ENCODE measurements at regions not wholly inside any gene's neighbourhood (a gene's known extent, or its start where the extent isn't known, plus 50 kb on each side); places are given as distances from the start of the nearest gene placed in this dataset.

DNA sequence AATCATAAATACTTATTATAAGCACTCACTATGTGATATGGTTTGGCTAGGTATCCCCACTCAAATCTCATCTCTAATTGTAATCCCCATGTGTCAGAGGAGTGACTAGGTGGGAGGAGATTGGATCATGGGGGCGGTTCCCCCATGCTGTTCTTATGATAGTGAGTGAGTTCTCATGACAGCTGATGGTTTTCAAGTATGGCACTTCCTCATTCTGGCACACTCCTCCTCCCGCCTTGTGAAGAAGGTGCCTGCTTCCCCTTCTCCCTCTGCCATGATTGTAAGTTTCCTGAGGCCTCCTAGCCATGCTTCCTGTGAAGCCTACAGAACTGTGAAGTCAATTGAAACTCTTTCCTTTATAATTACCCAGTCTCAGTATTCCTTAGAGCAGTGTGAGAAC is 53.3 kb upstream of the CHMP2B start:
- H3K4me1 Mint-ChIP-seq, result no peaks in the 10 kb centered on the region
- no peak overlapping the region for H3K4me2 ChIP-seq
- no peaks in the 10 kb centered on the region for H3K9me3 Mint-ChIP-seq
- H3K4me3 Mint-ChIP-seq, result no peak overlapping the region
- TF ChIP-seq NANOG (IDR thresholded peaks at IDR 0.05; ENCODE audit: borderline replicate concordance) (no peak), ETS1 (IDR thresholded peaks at IDR 0.05) (no peak), ZNF331 (CRISPR knock-in tag; IDR thresholded peaks at IDR 0.05; ENCODE audit: low read depth) (no peak), POLR2AphosphoS5 (IDR thresholded peaks at IDR 0.05; ENCODE audit: low read depth) (no peak), CREB1 (CRISPR knock-in tag; IDR thresholded peaks at IDR 0.05; ENCODE audit: low read depth) (no peak), EZH2phosphoT487 (IDR thresholded peaks at IDR 0.05; ENCODE audit: unreplicated experiment) (no peak), JUNB (IDR thresholded peaks at IDR 0.05; ENCODE audit: unreplicated experiment) (no peak), STAT1 (IDR thresholded peaks at IDR 0.05; ENCODE audit: unreplicated experiment) (no peak), ZNF114 (CRISPR knock-in tag; IDR thresholded peaks at IDR 0.05) (no peak)
- TF ChIP-seq, protein P1, sequence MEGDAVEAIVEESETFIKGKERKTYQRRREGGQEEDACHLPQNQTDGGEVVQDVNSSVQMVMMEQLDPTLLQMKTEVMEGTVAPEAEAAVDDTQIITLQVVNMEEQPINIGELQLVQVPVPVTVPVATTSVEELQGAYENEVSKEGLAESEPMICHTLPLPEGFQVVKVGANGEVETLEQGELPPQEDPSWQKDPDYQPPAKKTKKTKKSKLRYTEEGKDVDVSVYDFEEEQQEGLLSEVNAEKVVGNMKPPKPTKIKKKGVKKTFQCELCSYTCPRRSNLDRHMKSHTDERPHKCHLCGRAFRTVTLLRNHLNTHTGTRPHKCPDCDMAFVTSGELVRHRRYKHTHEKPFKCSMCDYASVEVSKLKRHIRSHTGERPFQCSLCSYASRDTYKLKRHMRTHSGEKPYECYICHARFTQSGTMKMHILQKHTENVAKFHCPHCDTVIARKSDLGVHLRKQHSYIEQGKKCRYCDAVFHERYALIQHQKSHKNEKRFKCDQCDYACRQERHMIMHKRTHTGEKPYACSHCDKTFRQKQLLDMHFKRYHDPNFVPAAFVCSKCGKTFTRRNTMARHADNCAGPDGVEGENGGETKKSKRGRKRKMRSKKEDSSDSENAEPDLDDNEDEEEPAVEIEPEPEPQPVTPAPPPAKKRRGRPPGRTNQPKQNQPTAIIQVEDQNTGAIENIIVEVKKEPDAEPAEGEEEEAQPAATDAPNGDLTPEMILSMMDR (conservative IDR thresholded peaks at IDR 0.05; ENCODE audit: low read depth in 2 of 2), result no peak
- TF ChIP-seq, protein P2, sequence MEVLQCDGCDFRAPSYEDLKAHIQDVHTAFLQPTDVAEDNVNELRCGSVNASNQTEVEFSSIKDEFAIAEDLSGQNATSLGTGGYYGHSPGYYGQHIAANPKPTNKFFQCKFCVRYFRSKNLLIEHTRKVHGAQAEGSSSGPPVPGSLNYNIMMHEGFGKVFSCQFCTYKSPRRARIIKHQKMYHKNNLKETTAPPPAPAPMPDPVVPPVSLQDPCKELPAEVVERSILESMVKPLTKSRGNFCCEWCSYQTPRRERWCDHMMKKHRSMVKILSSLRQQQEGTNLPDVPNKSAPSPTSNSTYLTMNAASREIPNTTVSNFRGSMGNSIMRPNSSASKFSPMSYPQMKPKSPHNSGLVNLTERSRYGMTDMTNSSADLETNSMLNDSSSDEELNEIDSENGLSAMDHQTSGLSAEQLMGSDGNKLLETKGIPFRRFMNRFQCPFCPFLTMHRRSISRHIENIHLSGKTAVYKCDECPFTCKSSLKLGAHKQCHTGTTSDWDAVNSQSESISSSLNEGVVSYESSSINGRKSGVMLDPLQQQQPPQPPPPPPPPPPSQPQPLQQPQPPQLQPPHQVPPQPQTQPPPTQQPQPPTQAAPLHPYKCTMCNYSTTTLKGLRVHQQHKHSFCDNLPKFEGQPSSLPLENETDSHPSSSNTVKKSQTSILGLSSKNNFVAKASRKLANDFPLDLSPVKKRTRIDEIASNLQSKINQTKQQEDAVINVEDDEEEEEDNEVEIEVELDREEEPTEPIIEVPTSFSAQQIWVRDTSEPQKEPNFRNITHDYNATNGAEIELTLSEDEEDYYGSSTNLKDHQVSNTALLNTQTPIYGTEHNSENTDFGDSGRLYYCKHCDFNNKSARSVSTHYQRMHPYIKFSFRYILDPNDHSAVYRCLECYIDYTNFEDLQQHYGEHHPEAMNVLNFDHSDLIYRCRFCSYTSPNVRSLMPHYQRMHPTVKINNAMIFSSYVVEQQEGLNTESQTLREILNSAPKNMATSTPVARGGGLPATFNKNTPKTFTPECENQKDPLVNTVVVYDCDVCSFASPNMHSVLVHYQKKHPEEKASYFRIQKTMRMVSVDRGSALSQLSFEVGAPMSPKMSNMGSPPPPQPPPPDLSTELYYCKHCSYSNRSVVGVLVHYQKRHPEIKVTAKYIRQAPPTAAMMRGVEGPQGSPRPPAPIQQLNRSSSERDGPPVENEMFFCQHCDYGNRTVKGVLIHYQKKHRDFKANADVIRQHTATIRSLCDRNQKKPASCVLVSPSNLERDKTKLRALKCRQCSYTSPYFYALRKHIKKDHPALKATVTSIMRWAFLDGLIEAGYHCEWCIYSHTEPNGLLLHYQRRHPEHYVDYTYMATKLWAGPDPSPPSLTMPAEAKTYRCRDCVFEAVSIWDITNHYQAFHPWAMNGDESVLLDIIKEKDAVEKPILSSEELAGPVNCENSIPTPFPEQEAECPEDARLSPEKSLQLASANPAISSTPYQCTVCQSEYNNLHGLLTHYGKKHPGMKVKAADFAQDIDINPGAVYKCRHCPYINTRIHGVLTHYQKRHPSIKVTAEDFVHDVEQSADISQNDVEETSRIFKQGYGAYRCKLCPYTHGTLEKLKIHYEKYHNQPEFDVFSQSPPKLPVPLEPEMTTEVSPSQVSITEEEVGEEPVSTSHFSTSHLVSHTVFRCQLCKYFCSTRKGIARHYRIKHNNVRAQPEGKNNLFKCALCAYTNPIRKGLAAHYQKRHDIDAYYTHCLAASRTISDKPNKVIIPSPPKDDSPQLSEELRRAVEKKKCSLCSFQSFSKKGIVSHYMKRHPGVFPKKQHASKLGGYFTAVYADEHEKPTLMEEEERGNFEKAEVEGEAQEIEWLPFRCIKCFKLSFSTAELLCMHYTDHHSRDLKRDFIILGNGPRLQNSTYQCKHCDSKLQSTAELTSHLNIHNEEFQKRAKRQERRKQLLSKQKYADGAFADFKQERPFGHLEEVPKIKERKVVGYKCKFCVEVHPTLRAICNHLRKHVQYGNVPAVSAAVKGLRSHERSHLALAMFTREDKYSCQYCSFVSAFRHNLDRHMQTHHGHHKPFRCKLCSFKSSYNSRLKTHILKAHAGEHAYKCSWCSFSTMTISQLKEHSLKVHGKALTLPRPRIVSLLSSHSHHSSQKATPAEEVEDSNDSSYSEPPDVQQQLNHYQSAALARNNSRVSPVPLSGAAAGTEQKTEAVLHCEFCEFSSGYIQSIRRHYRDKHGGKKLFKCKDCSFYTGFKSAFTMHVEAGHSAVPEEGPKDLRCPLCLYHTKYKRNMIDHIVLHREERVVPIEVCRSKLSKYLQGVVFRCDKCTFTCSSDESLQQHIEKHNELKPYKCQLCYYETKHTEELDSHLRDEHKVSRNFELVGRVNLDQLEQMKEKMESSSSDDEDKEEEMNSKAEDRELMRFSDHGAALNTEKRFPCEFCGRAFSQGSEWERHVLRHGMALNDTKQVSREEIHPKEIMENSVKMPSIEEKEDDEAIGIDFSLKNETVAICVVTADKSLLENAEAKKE (CRISPR knock-in tag; IDR thresholded peaks at IDR 0.05), result no peak
- TF ChIP-seq, protein P3, sequence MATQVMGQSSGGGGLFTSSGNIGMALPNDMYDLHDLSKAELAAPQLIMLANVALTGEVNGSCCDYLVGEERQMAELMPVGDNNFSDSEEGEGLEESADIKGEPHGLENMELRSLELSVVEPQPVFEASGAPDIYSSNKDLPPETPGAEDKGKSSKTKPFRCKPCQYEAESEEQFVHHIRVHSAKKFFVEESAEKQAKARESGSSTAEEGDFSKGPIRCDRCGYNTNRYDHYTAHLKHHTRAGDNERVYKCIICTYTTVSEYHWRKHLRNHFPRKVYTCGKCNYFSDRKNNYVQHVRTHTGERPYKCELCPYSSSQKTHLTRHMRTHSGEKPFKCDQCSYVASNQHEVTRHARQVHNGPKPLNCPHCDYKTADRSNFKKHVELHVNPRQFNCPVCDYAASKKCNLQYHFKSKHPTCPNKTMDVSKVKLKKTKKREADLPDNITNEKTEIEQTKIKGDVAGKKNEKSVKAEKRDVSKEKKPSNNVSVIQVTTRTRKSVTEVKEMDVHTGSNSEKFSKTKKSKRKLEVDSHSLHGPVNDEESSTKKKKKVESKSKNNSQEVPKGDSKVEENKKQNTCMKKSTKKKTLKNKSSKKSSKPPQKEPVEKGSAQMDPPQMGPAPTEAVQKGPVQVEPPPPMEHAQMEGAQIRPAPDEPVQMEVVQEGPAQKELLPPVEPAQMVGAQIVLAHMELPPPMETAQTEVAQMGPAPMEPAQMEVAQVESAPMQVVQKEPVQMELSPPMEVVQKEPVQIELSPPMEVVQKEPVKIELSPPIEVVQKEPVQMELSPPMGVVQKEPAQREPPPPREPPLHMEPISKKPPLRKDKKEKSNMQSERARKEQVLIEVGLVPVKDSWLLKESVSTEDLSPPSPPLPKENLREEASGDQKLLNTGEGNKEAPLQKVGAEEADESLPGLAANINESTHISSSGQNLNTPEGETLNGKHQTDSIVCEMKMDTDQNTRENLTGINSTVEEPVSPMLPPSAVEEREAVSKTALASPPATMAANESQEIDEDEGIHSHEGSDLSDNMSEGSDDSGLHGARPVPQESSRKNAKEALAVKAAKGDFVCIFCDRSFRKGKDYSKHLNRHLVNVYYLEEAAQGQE (IDR thresholded peaks at IDR 0.05; ENCODE audit: unreplicated experiment), result no peak
- H4K20me1 ChIP-seq (replicated peaks; ENCODE audit: insufficient read depth), result no peaks in the 10 kb centered on the region
- no peak overlapping the region for H2AFZ ChIP-seq
- no peaks in the 10 kb centered on the region for H3K27me3 ChIP-seq (ENCODE audit: insufficient read depth)
- H3K27me3 Mint-ChIP-seq (ENCODE audit: insufficient read depth, low read depth, poor library complexity), result no peaks in the 10 kb centered on the region
- H3K36me3 ChIP-seq (ENCODE audit: insufficient read depth), result no peaks in the 10 kb centered on the region
- H3K9me2 ChIP-seq (ENCODE audit: insufficient read depth), result peaks cover 4% of the 10 kb centered on the region; the same call in 1 of the 2 replicates
- H3K4me1 ChIP-seq (ENCODE audit: insufficient read depth), result no peaks in the 10 kb centered on the region
- H3K27ac ChIP-seq (ENCODE audit: low read depth), result no peak overlapping the region
- H3K27ac Mint-ChIP-seq, result no peak overlapping the region
- H3F3A ChIP-seq (replicated peaks; ENCODE audit: low read depth), result no peaks in the 10 kb centered on the region
- ATAC-seq (no peak), DNase-seq (ENCODE audit: low spot score) (no peak)
- no peaks in the 10 kb centered on the region for H3K36me3 Mint-ChIP-seq (ENCODE audit: low read depth)
- no peak overlapping the region for H3K4me3 ChIP-seq
- no peaks in the 10 kb centered on the region for H3K79me2 ChIP-seq (replicated peaks; ENCODE audit: insufficient read depth)
